ENCODE measurements at regions not wholly inside any gene's neighbourhood (a gene's known extent, or its start where the extent isn't known, plus 50 kb on each side); places are given as distances from the start of the nearest gene placed in this dataset.

DNA sequence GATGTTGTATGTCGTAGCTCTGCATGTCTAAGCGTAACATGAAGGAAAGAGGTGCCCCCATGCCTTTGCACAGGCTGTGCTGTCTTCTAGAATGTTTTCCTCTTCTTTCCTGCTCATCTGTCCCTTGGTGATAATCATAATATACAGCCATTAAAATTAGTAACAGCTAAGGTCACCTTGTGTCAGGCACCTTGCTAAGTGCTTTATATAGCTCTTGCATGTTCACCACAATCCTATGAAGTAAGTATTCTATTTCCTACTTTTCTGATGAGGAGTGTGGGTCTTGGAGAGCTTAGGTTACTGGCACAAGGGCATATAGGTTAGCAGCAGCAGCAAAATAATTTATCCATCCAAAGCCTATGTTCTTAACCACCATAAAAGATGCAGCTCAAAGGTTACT lies 754.4 kb downstream of the NTRK3 start:
- ATAC-seq: no peak
- Histone ChIP-seq H3K27ac (no peak overlapping the region), H3K36me3 (no peaks in the 10 kb centered on the region), H3K4me1 (no peaks in the 10 kb centered on the region), H3K4me3 (no peak overlapping the region), H3K27me3 (no peaks in the 10 kb centered on the region), H3K9me3 (no peaks in the 10 kb centered on the region)
- TF ChIP-seq POLR2A (IDR thresholded peaks at IDR 0.05) (no peak), EP300 (IDR thresholded peaks at IDR 0.05) (no peak), POLR2AphosphoS5 (IDR thresholded peaks at IDR 0.05) (no peak)
- TF ChIP-seq, protein P1, sequence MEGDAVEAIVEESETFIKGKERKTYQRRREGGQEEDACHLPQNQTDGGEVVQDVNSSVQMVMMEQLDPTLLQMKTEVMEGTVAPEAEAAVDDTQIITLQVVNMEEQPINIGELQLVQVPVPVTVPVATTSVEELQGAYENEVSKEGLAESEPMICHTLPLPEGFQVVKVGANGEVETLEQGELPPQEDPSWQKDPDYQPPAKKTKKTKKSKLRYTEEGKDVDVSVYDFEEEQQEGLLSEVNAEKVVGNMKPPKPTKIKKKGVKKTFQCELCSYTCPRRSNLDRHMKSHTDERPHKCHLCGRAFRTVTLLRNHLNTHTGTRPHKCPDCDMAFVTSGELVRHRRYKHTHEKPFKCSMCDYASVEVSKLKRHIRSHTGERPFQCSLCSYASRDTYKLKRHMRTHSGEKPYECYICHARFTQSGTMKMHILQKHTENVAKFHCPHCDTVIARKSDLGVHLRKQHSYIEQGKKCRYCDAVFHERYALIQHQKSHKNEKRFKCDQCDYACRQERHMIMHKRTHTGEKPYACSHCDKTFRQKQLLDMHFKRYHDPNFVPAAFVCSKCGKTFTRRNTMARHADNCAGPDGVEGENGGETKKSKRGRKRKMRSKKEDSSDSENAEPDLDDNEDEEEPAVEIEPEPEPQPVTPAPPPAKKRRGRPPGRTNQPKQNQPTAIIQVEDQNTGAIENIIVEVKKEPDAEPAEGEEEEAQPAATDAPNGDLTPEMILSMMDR (IDR thresholded peaks at IDR 0.05): no peak
- 96 to 100% methylated on average over 1 to 2 of the region's 2 CpGs for WGBS, 2 donors (ENCODE audit: low coverage in 1 of 2)

DNA sequence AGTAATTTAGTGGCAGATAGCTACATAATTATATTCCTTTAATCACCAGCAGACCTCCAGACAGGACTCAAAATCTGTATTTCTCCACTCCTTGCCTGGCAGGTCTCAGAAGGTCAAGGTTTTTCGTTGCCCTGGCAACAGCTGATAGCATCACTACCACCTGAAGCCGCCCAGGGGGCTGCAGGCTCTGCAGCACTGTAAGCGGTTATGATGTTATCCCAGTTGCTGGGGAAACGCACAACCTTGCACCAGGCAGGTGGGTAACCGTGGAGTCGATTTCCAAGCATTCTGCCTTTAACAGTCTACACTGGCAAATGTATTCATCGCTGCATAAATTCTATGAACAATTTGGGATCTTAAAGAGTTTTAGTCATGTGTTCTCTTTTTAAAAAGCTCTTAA lies 756.3 kb downstream of the NTRK3 start:
- Histone ChIP-seq H3K27ac (no peak overlapping the region), H3K36me3 (no peaks in the 10 kb centered on the region), H3K27me3 (no peaks in the 10 kb centered on the region), H3K4me3 (no peak overlapping the region), H3K9me3 (no peaks in the 10 kb centered on the region), H3K4me1 (peaks cover 0 to 6% (median 3%) of the 10 kb centered on the region in 3 donors)
- WGBS, 2 donors (ENCODE audit: low coverage in 1 of 2): 76 to 80% methylated on average over 6 to 7 of the region's 7 CpGs
- ATAC-seq: no peak
- TF ChIP-seq, protein P1 (IDR thresholded peaks at IDR 0.05): no peak
- TF ChIP-seq EP300 (IDR thresholded peaks at IDR 0.05): no peak
- no peak for TF ChIP-seq POLR2A (IDR thresholded peaks at IDR 0.05)
- no peak for TF ChIP-seq POLR2AphosphoS5 (IDR thresholded peaks at IDR 0.05)

DNA sequence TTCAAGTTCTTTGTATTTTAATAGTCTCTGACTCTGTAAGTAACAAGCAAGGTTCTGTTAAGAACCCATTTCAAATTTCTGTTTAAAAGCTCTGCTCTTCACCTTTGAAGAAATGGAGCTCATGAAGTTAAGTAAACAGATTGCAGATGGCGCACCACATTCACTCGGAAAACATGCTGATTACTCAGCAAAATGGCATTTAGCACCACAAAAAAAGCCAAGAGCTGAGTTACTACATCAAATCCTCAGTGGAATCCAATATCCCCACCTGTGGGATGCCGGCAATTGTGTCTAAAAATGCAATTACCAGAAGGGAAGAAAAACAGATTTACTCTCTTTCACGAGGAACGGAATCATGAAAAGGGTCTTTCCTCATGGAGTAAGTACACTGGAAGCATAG lies 758.0 kb downstream of the NTRK3 start:
- Histone ChIP-seq H3K27ac (no peak overlapping the region), H3K4me1 (peaks cover 0 to 6% (median 3%) of the 10 kb centered on the region in 3 donors), H3K36me3 (no peaks in the 10 kb centered on the region), H3K9me3 (no peaks in the 10 kb centered on the region), H3K27me3 (no peaks in the 10 kb centered on the region), H3K4me3 (no peak overlapping the region)
- WGBS, 2 donors (ENCODE audit: low coverage in 1 of 2): 80 to 82% methylated on average over 5 of the region's 5 CpGs
- no peak for ATAC-seq
- TF ChIP-seq POLR2AphosphoS5 (IDR thresholded peaks at IDR 0.05) (no peak), POLR2A (IDR thresholded peaks at IDR 0.05) (no peak), EP300 (IDR thresholded peaks at IDR 0.05) (no peak)
- TF ChIP-seq, protein P1 (IDR thresholded peaks at IDR 0.05): no peak

DNA sequence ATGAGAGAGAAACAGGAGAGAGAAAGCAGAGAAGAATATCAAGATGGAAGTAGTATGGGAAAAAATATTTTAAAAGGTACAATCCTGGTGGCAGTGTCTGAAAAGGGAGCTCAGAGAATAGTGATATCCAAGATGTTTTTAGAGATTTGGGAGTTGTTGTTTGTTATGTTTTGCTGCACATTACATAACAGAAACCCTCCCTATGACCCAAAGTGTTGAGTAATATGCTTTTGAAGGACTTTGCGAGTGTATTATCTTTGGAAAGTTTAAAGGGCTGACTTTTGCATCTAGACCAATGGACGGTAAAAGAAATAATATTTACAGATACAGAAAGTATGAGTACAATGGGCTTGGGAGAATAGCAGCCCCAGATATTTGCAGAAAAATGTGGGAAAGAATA lies 759.7 kb downstream of the NTRK3 start:
- peaks cover 0 to 6% (median 3%) of the 10 kb centered on the region in 3 donors for H3K4me1 ChIP-seq

DNA sequence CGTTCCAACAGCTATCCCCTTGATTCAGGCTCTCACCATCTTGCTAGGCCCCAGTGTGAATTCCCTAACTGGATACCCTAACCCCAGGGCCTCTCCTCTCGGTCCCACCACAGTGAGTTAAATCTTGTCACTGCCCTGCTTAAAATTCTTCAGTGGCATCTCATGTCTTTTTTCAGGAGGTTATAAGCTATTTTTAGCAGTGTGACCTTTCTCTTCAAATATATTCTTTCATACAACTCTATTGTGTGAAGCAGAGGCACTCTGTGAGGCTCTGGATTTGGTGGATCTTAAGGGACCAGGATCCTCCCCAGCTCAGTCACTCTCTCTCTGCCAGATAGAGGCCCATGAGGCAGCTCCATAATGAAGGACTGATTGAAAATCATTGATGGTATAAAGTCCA lies 760.4 kb downstream of the NTRK3 start:
- TF ChIP-seq, protein P1 (IDR thresholded peaks at IDR 0.05): no peak
- no peak for TF ChIP-seq POLR2AphosphoS5 (IDR thresholded peaks at IDR 0.05)
- no peak for TF ChIP-seq POLR2A (IDR thresholded peaks at IDR 0.05)
- no peak for TF ChIP-seq EP300 (IDR thresholded peaks at IDR 0.05)
- H3K36me3 ChIP-seq: no peaks in the 10 kb centered on the region
- H3K27me3 ChIP-seq: no peaks in the 10 kb centered on the region
- H3K4me1 ChIP-seq: peaks cover 0 to 6% (median 3%) of the 10 kb centered on the region in 3 donors
- H3K27ac ChIP-seq: no peak overlapping the region
- H3K4me3 ChIP-seq: no peak overlapping the region
- no peak for ATAC-seq
- no peaks in the 10 kb centered on the region for H3K9me3 ChIP-seq
- WGBS, 2 donors (ENCODE audit: low coverage in 1 of 2): 66 to 72% methylated on average over 2 of the region's 2 CpGs

More for the DNA sequence above, 759.7 kb downstream of the NTRK3 start:
- TF ChIP-seq POLR2AphosphoS5 (IDR thresholded peaks at IDR 0.05) (no peak), POLR2A (IDR thresholded peaks at IDR 0.05) (no peak), EP300 (IDR thresholded peaks at IDR 0.05) (no peak)
- TF ChIP-seq, protein P1 (IDR thresholded peaks at IDR 0.05): no peak
- Histone ChIP-seq H3K36me3 (no peaks in the 10 kb centered on the region), H3K4me3 (no peak overlapping the region), H3K27ac (no peak overlapping the region), H3K9me3 (no peaks in the 10 kb centered on the region), H3K27me3 (no peaks in the 10 kb centered on the region)
- no peak for ATAC-seq
- 10 to 55% methylated on average over 2 of the region's 2 CpGs for WGBS, 2 donors (ENCODE audit: low coverage in 1 of 2)
